ENCODE measurements at regions not wholly inside any gene's neighbourhood (a gene's known extent, or its start where the extent isn't known, plus 50 kb on each side); places are given as distances from the start of the nearest gene placed in this dataset.
"Not testable (repeated sequence)": the region's sequence is repeated elsewhere in the genome, so short reads cannot be mapped to it uniquely, and the experiment has no call there.

- not testable (repeated sequence) for DNase-seq
Measured at GRCh38 chr3:185306286-185306685, 52.4 kb upstream of the EHHADH start.

DNA sequence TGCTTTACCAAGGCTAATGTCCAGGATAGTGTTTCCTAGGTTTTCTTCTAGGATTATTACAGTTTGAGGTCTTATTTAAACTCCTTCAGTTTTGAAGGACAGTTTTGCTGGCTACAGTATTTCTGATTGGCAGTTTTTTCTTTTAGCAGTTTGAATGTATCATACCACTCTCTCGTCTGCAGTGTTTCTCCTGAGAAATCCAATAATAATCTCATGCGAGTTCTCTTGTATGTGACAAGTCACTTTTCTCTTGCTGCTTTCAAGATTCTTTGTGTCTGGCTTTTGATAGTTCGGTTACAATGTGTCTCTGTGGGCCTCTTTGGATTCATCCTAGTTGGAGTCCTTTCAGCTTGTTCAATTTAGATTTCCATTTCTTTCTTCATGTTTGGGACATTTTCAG, 53.0 kb upstream of the EHHADH start:
- DNase-seq: no peak

GRCh38 chr3:185308126-185308754, 54.4 kb upstream of the EHHADH start:
- DNase-seq: peak; percentile 55

- no peak for DNase-seq
Measured at GRCh38 chr3:185309302-185309701, 53.6 kb upstream of the MAP3K13 start.

DNA sequence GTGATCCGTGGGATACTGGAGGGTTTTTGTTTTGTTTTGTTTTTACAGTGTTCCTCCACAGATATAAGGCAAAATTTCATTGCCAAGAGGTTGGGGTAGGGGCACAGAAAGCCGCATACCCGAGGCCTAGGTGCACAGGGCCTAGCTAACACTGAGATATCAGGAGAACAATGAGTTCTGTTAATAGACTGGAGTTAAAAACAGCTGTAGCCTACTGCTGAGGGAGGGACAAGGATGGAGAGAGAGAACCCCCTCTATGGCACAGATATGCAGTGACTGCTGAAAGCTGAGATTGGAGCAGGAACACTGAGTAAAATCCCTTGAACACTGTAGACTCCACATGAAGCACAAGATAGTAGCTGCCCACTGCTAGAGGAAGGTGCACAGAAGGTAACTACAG, 53.1 kb upstream of the MAP3K13 start:
- DNase-seq: no peak

DNA sequence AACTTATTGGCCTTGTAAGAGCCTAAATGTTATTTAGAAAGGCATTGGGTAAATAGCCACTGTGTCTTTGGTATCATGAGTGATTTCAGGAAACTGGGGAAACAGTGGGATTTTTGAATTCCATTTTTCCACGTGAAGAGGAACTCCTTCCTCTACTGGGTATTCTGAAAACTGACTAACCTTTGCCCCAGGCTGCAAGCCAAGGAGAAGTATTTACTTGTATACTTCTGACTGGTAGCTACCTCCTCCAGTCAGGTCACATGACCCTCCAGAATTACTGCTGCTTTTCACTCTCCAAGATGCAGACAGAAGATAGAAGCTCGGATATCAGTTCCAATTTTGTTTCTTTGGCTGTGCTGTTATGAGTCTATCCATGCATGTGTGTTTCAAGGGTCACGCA, 50.9 kb upstream of the MAP3K13 start:
- DNase-seq: no peak

All from fibroblast of skin of scalp (primary cell).